ENCODE measurements at regions not wholly inside any gene's neighbourhood (a gene's known extent, or its start where the extent isn't known, plus 50 kb on each side); places are given as distances from the start of the nearest gene placed in this dataset.

DNA sequence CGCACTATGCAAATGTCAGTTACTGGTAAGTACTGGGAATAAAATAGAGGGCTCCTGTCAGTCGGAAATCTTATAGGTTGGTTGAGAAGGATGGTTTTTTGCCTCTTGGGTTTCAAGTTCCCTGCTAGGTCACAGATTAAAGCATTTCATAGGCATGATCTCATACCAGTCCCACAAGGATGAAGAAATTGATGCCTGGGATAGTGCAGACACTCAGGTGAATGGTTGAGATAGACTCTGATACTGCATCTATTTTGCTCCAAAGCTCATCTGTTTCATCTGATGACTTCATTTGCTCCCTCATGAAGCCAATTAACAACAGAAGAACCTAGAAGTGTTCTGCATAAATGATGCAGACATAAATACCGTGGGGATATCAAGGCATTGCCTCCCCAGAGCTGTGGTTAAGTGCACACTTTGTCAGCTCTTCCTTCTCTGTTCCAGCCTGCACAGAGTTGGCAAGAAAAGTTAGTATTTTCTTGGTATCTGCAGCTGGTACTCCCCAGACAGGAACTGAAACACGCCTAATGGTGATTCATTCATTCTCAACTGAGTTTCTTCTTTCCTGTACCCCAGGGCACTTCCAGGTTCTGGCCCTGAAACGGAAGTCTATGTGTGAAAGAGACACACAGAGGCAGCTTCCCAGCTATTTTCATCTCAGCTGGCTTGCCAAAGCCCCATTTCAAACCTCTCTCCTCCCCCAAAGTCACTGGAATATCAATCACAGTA lies 418.3 kb upstream of the SALL1 start:
- no peaks in the 10 kb centered on the region for H3K36me3 ChIP-seq (ENCODE audit: control insufficient read depth, insufficient read depth, low read length)
- DNase-seq: no peak
- no peaks in the 10 kb centered on the region for H3K27me3 ChIP-seq (replicated peaks; ENCODE audit: control insufficient read depth, insufficient read depth, low read length, poor library complexity, severe bottlenecking)
- no peak overlapping the region for H3K4me3 ChIP-seq (ENCODE audit: insufficient read depth, low read depth, low read length, poor library complexity, severe bottlenecking)
- H3K4me1 ChIP-seq (ENCODE audit: control insufficient read depth, insufficient read depth, low read length, poor library complexity, severe bottlenecking): no peaks in the 10 kb centered on the region
- H3K9me3 ChIP-seq (ENCODE audit: control insufficient read depth, low read length): no peaks in the 10 kb centered on the region
- H3K27ac ChIP-seq (ENCODE audit: insufficient read depth, low read length, poor library complexity, severe bottlenecking): no peak overlapping the region

- Histone ChIP-seq H3K27me3 (replicated peaks; ENCODE audit: control insufficient read depth, insufficient read depth, low read length, poor library complexity, severe bottlenecking) (no peaks in the 10 kb centered on the region), H3K9me3 (ENCODE audit: control insufficient read depth, low read length) (no peaks in the 10 kb centered on the region), H3K36me3 (ENCODE audit: control insufficient read depth, insufficient read depth, low read length) (no peaks in the 10 kb centered on the region), H3K27ac (ENCODE audit: insufficient read depth, low read length, poor library complexity, severe bottlenecking) (no peak overlapping the region), H3K4me1 (ENCODE audit: control insufficient read depth, insufficient read depth, low read length, poor library complexity, severe bottlenecking) (no peaks in the 10 kb centered on the region), H3K4me3 (ENCODE audit: insufficient read depth, low read depth, low read length, poor library complexity, severe bottlenecking) (no peak overlapping the region)
- no peak for DNase-seq
Observed at GRCh38 chr16:51567911-51568310, 416.8 kb upstream of the SALL1 start.

GRCh38 chr16:51565184-51565583 lies 414.1 kb upstream of the SALL1 start:
- Histone ChIP-seq H3K9me3 (ENCODE audit: control insufficient read depth, low read length) (no peaks in the 10 kb centered on the region), H3K27me3 (replicated peaks; ENCODE audit: control insufficient read depth, insufficient read depth, low read length, poor library complexity, severe bottlenecking) (no peaks in the 10 kb centered on the region), H3K4me3 (ENCODE audit: insufficient read depth, low read depth, low read length, poor library complexity, severe bottlenecking) (no peak overlapping the region), H3K27ac (ENCODE audit: insufficient read depth, low read length, poor library complexity, severe bottlenecking) (no peak overlapping the region), H3K4me1 (ENCODE audit: control insufficient read depth, insufficient read depth, low read length, poor library complexity, severe bottlenecking) (no peaks in the 10 kb centered on the region), H3K36me3 (ENCODE audit: control insufficient read depth, insufficient read depth, low read length) (no peaks in the 10 kb centered on the region)
- DNase-seq: no peak

GRCh38 chr16:51562891-51563290 lies 411.8 kb upstream of the SALL1 start:
- H3K27ac ChIP-seq (ENCODE audit: insufficient read depth, low read length, poor library complexity, severe bottlenecking): no peak overlapping the region
- no peak overlapping the region for H3K4me3 ChIP-seq (ENCODE audit: insufficient read depth, low read depth, low read length, poor library complexity, severe bottlenecking)
- H3K9me3 ChIP-seq (ENCODE audit: control insufficient read depth, low read length): no peaks in the 10 kb centered on the region
- no peaks in the 10 kb centered on the region for H3K4me1 ChIP-seq (ENCODE audit: control insufficient read depth, insufficient read depth, low read length, poor library complexity, severe bottlenecking)
- DNase-seq: no peak
- H3K27me3 ChIP-seq (replicated peaks; ENCODE audit: control insufficient read depth, insufficient read depth, low read length, poor library complexity, severe bottlenecking): no peaks in the 10 kb centered on the region
- no peaks in the 10 kb centered on the region for H3K36me3 ChIP-seq (ENCODE audit: control insufficient read depth, insufficient read depth, low read length)

DNA sequence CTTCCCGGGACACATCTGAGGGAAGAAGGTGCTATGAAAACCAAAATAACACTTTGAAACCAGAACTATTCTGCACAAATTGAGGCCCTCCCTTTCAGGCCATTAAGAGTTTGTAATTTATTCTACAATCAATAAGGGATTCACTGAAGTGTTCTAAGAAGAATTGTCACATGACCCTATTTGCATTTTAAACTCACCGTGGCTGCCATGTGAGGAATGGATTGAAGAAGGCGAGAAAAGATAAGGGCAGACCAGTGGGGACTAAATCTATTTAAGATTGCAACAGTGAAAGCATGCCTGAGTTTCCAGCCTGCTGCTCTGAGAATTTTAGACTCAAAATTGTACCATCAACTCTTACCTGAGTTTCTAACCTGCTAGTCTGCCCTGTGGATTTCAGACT lies 408.8 kb upstream of the SALL1 start:
- Histone ChIP-seq H3K27me3 (replicated peaks; ENCODE audit: control insufficient read depth, insufficient read depth, low read length, poor library complexity, severe bottlenecking) (no peaks in the 10 kb centered on the region), H3K27ac (ENCODE audit: insufficient read depth, low read length, poor library complexity, severe bottlenecking) (no peak overlapping the region), H3K4me3 (ENCODE audit: insufficient read depth, low read depth, low read length, poor library complexity, severe bottlenecking) (no peak overlapping the region), H3K36me3 (ENCODE audit: control insufficient read depth, insufficient read depth, low read length) (no peaks in the 10 kb centered on the region), H3K4me1 (ENCODE audit: control insufficient read depth, insufficient read depth, low read length, poor library complexity, severe bottlenecking) (no peaks in the 10 kb centered on the region), H3K9me3 (ENCODE audit: control insufficient read depth, low read length) (no peaks in the 10 kb centered on the region)
- no peak for DNase-seq

- Histone ChIP-seq H3K36me3 (ENCODE audit: control insufficient read depth, insufficient read depth, low read length) (no peaks in the 10 kb centered on the region), H3K27me3 (replicated peaks; ENCODE audit: control insufficient read depth, insufficient read depth, low read length, poor library complexity, severe bottlenecking) (no peaks in the 10 kb centered on the region), H3K4me1 (ENCODE audit: control insufficient read depth, insufficient read depth, low read length, poor library complexity, severe bottlenecking) (no peaks in the 10 kb centered on the region), H3K9me3 (ENCODE audit: control insufficient read depth, low read length) (no peaks in the 10 kb centered on the region), H3K27ac (ENCODE audit: insufficient read depth, low read length, poor library complexity, severe bottlenecking) (no peak overlapping the region), H3K4me3 (ENCODE audit: insufficient read depth, low read depth, low read length, poor library complexity, severe bottlenecking) (no peak overlapping the region)
- DNase-seq: no peak
Observed at GRCh38 chr16:51557670-51558069, 406.6 kb upstream of the SALL1 start.

DNA sequence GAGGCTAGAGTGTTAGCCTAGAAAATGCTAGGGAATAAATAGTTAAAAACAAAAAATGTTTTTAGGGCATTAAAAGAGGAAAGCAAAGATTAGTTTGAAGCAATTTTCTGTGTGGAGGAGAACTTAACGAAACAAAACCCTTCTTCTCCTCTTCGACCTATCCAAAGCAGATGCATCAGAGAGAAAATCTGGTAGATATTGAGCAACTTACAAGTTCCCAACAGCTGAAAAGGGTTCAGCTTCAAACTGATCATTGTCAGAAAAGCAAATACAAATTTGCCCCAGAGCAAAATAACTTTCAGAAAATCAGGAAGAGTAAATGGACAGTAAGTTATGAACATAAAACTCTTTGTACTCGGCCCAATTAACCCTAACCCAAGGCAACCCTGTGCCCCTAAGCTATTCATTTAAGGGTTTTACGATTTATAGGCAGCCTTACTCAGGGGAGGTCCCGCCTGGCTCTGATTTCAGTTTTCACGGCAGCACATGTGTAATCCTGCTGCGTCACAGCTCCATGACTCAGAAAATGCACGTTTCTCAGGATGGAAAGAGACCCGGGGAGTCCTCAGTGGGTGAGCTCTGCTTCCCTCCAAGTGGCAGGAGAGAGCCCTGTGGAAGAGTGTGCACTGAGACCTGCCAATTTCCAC lies 405.7 kb upstream of the SALL1 start:
- Histone ChIP-seq H3K9me3 (ENCODE audit: control insufficient read depth, low read length) (no peaks in the 10 kb centered on the region), H3K4me3 (ENCODE audit: insufficient read depth, low read depth, low read length, poor library complexity, severe bottlenecking) (no peak overlapping the region), H3K27me3 (replicated peaks; ENCODE audit: control insufficient read depth, insufficient read depth, low read length, poor library complexity, severe bottlenecking) (no peaks in the 10 kb centered on the region), H3K36me3 (ENCODE audit: control insufficient read depth, insufficient read depth, low read length) (no peaks in the 10 kb centered on the region), H3K27ac (ENCODE audit: insufficient read depth, low read length, poor library complexity, severe bottlenecking) (no peak overlapping the region), H3K4me1 (ENCODE audit: control insufficient read depth, insufficient read depth, low read length, poor library complexity, severe bottlenecking) (no peaks in the 10 kb centered on the region)
- no peak for DNase-seq

DNA sequence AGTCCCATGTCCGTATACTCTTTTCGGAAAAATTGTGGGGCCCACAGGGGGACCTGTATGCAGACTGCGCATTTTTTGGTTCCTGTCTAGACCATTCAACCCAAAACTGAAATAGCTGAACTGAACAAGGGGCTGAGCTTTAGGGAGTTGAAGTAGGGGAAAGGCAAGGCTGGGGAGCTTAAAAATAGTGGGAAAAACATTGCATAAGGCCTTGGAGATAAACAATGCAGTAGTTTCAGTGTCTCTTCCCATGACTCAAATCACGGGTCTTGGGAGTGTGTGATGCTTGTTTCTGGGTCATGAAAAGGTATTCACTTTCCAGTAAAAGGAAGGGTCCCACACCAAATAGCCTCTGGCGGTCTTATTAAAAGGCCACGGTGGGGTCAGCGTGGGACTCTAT lies 402.8 kb upstream of the SALL1 start:
- Histone ChIP-seq H3K36me3 (ENCODE audit: control insufficient read depth, insufficient read depth, low read length) (no peaks in the 10 kb centered on the region), H3K4me3 (ENCODE audit: insufficient read depth, low read depth, low read length, poor library complexity, severe bottlenecking) (no peak overlapping the region), H3K27ac (ENCODE audit: insufficient read depth, low read length, poor library complexity, severe bottlenecking) (no peak overlapping the region), H3K4me1 (ENCODE audit: control insufficient read depth, insufficient read depth, low read length, poor library complexity, severe bottlenecking) (no peaks in the 10 kb centered on the region), H3K27me3 (replicated peaks; ENCODE audit: control insufficient read depth, insufficient read depth, low read length, poor library complexity, severe bottlenecking) (no peaks in the 10 kb centered on the region), H3K9me3 (ENCODE audit: control insufficient read depth, low read length) (no peaks in the 10 kb centered on the region)
- no peak for DNase-seq

- H3K36me3 ChIP-seq (ENCODE audit: control insufficient read depth, insufficient read depth, low read length): no peaks in the 10 kb centered on the region
- no peaks in the 10 kb centered on the region for H3K4me1 ChIP-seq (ENCODE audit: control insufficient read depth, insufficient read depth, low read length, poor library complexity, severe bottlenecking)
- no peak for DNase-seq
- H3K9me3 ChIP-seq (ENCODE audit: control insufficient read depth, low read length): no peaks in the 10 kb centered on the region
- no peak overlapping the region for H3K4me3 ChIP-seq (ENCODE audit: insufficient read depth, low read depth, low read length, poor library complexity, severe bottlenecking)
- no peak overlapping the region for H3K27ac ChIP-seq (ENCODE audit: insufficient read depth, low read length, poor library complexity, severe bottlenecking)
- no peaks in the 10 kb centered on the region for H3K27me3 ChIP-seq (replicated peaks; ENCODE audit: control insufficient read depth, insufficient read depth, low read length, poor library complexity, severe bottlenecking)
Observed at GRCh38 chr16:51553314-51553713, 402.2 kb upstream of the SALL1 start.

- Histone ChIP-seq H3K36me3 (ENCODE audit: control insufficient read depth, insufficient read depth, low read length) (no peaks in the 10 kb centered on the region), H3K4me3 (ENCODE audit: insufficient read depth, low read depth, low read length, poor library complexity, severe bottlenecking) (no peak overlapping the region), H3K9me3 (ENCODE audit: control insufficient read depth, low read length) (no peaks in the 10 kb centered on the region), H3K27ac (ENCODE audit: insufficient read depth, low read length, poor library complexity, severe bottlenecking) (no peak overlapping the region), H3K4me1 (ENCODE audit: control insufficient read depth, insufficient read depth, low read length, poor library complexity, severe bottlenecking) (no peaks in the 10 kb centered on the region), H3K27me3 (replicated peaks; ENCODE audit: control insufficient read depth, insufficient read depth, low read length, poor library complexity, severe bottlenecking) (no peaks in the 10 kb centered on the region)
- DNase-seq: no peak
Observed at GRCh38 chr16:51550800-51551347, 399.8 kb upstream of the SALL1 start.

Data from effector memory CD4-positive, alpha-beta T cell (primary cell).